Activated CD4-positive, alpha-beta T cell treated with anti-CD3 and anti-CD28 coated beads for 36 hours (primary cell): ENCODE measurements at regions not wholly inside any gene's neighbourhood (a gene's known extent, or its start where the extent isn't known, plus 50 kb on each side); places are given as distances from the start of the nearest gene placed in this dataset.

Experiments
- ATAC-seq: fragments of 200-7000 bp; cut with Tn5 transposase; one replicate; pipeline ENCODE4 v1.10.0; 2021; ENCODE audit warnings: mild to moderate bottlenecking, moderate library complexity
- CTCF ChIA-PET: fragments of 350-600 bp; sonication (Branson Sonifier 250); formaldehyde crosslinking; loops from one replicate; lab custom pipeline; 2021; ENCODE audit warnings: antibody characterized with exemption; lab: Charles Lee
- POLR2A ChIA-PET: fragments of 350-600 bp; sonication (Branson Sonifier 250); formaldehyde crosslinking; loops from one replicate; lab custom pipeline; 2021; ENCODE audit warnings: antibody characterized with exemption, inconsistent platforms; lab: Charles Lee
- DNase-seq: peaks from one replicate; pipeline ENCODE4 v3.0.0-alpha.2; 2020
- H3K27ac Mint-ChIP-seq: one replicate; pipeline ENCODE4 v1.8.0; 2021; ENCODE audit warnings: mixed read lengths
- H3K27me3 Mint-ChIP-seq: one replicate; pipeline ENCODE4 v1.8.0; 2021; ENCODE audit warnings: mixed read lengths
- H3K36me3 Mint-ChIP-seq: one replicate; pipeline ENCODE4 v1.8.0; 2021; ENCODE audit warnings: low read depth, mixed read lengths
- H3K4me1 Mint-ChIP-seq: one replicate; pipeline ENCODE4 v1.8.0; 2021; ENCODE audit warnings: mixed read lengths
- H3K4me3 Mint-ChIP-seq: one replicate; pipeline ENCODE4 v1.8.0; 2021; ENCODE audit warnings: mild to moderate bottlenecking, moderate library complexity, mixed read lengths
- H3K9me3 Mint-ChIP-seq: one replicate; pipeline ENCODE4 v1.8.0; 2021; ENCODE audit warnings: low read depth, mixed read lengths
- intact Hi-C, 2 experiments: fragments of 100-400 bp; cut with DNase I in 1 of 2; cut with micrococcal nuclease in 1 of 2; formaldehyde crosslinking; loops; one replicate each; pipeline versions ENCODE4 v1.14.2 to v1.15.1; 2022 to 2024; cut with DNase I, micrococcal nuclease

- DNase-seq (no peak), ATAC-seq (no peak)
- Mint-ChIP-seq H3K4me3 (no peak overlapping the region), H3K27me3 (peaks cover 12% of the 10 kb centered on the region), H3K36me3 (no peaks in the 10 kb centered on the region), H3K27ac (no peak overlapping the region), H3K4me1 (peaks cover 3% of the 10 kb centered on the region), H3K9me3 (no peaks in the 10 kb centered on the region)
- POLR2A ChIA-PET, result no interaction called here
- CTCF ChIA-PET, result interaction anchor here (1.2 to 1.4 kb wide), 2 partner anchors 38 to 45 kb away, joined by 3 read pairs; no protein-coding TSS in a partner anchor
- intact Hi-C loops, result no loop called here
Measured at GRCh38 chr1:60894130-60894529, 188.2 kb upstream of the NFIA start.

GRCh38 chr1:60893136-60893930, 189.0 kb upstream of the NFIA start:
- ATAC-seq, result no peak
- Mint-ChIP-seq H3K9me3 (no peaks in the 10 kb centered on the region), H3K4me3 (no peak overlapping the region)

GRCh38 chr1:60891765-60892164, 190.6 kb upstream of the NFIA start:
- Mint-ChIP-seq H3K9me3 (no peaks in the 10 kb centered on the region), H3K36me3 (no peaks in the 10 kb centered on the region), H3K27ac (no peak overlapping the region), H3K27me3 (peaks cover 9% of the 10 kb centered on the region), H3K4me1 (no peaks in the 10 kb centered on the region), H3K4me3 (no peak overlapping the region)
- intact Hi-C loops, result no loop called here
- POLR2A ChIA-PET, result no interaction called here
- DNase-seq (no peak), ATAC-seq (no peak)
- CTCF ChIA-PET, result interaction anchor here (1.0 kb wide), 1 partner anchor 42 kb away, joined by 3 read pairs; no protein-coding TSS in a partner anchor

More at GRCh38 chr1:60893136-60893930, 189.0 kb upstream of the NFIA start:
- ChIA-PET CTCF (interaction anchor here (1.2 kb wide), 1 partner anchor 44 kb away, joined by 3 read pairs; no protein-coding TSS in a partner anchor), POLR2A (no interaction called here)
- no peaks in the 10 kb centered on the region for H3K36me3 Mint-ChIP-seq
- no peak overlapping the region for H3K27ac Mint-ChIP-seq
- H3K4me1 Mint-ChIP-seq, result peaks cover 1% of the 10 kb centered on the region
- DNase-seq, result no peak
- intact Hi-C loops, result no loop called here
- H3K27me3 Mint-ChIP-seq, result peaks cover 11% of the 10 kb centered on the region

- H3K36me3 Mint-ChIP-seq, result no peaks in the 10 kb centered on the region
- H3K4me1 Mint-ChIP-seq, result no peaks in the 10 kb centered on the region
- no peak overlapping the region for H3K27ac Mint-ChIP-seq
- H3K4me3 Mint-ChIP-seq, result no peak overlapping the region
- no peaks in the 10 kb centered on the region for H3K9me3 Mint-ChIP-seq
- POLR2A ChIA-PET, result no interaction called here
- intact Hi-C loops, result no loop called here
- H3K27me3 Mint-ChIP-seq, result peaks cover 9% of the 10 kb centered on the region
- DNase-seq, result no peak
- no peak for ATAC-seq
- CTCF ChIA-PET, result interaction anchor here (0.7 to 1.3 kb wide), 2 partner anchors 14 to 32 kb away, joined by 3 read pairs; no protein-coding TSS in a partner anchor
Measured at GRCh38 chr1:60891281-60891680, 191.1 kb upstream of the NFIA start.

GRCh38 chr1:60890664-60891063, 191.7 kb upstream of the NFIA start:
- intact Hi-C loops, result no loop called here
- CTCF ChIA-PET, result interaction anchor here (0.7 to 1.3 kb wide), 2 partner anchors 14 to 31 kb away, joined by 3 read pairs; no protein-coding TSS in a partner anchor
- H3K4me1 Mint-ChIP-seq, result no peaks in the 10 kb centered on the region
- H3K4me3 Mint-ChIP-seq, result no peak overlapping the region
- H3K27me3 Mint-ChIP-seq, result peaks cover 5% of the 10 kb centered on the region
- no peak for DNase-seq
- H3K27ac Mint-ChIP-seq, result no peak overlapping the region
- no peaks in the 10 kb centered on the region for H3K9me3 Mint-ChIP-seq
- ATAC-seq, result no peak
- POLR2A ChIA-PET, result interaction anchor here (0.6 kb wide), 1 partner anchor 1059 kb away, joined by 3 read pairs; no protein-coding TSS in a partner anchor
- H3K36me3 Mint-ChIP-seq, result no peaks in the 10 kb centered on the region

- peaks cover 7% of the 10 kb centered on the region for H3K27me3 Mint-ChIP-seq
Measured at GRCh38 chr1:60889709-60890108, 192.7 kb upstream of the NFIA start.

GRCh38 chr1:60888126-60888525, 194.2 kb upstream of the NFIA start:
- ChIA-PET POLR2A (no interaction called here), CTCF (interaction anchor here (1.3 kb wide), 1 partner anchor 21 kb away, joined by 3 read pairs; no protein-coding TSS in a partner anchor)
- intact Hi-C loops, result no loop called here
- no peak for ATAC-seq
- no peak overlapping the region for H3K4me3 Mint-ChIP-seq
- H3K9me3 Mint-ChIP-seq, result no peaks in the 10 kb centered on the region
- H3K36me3 Mint-ChIP-seq, result no peaks in the 10 kb centered on the region
- H3K27ac Mint-ChIP-seq, result no peak overlapping the region
- DNase-seq, result no peak
- no peaks in the 10 kb centered on the region for H3K4me1 Mint-ChIP-seq
- peaks cover 7% of the 10 kb centered on the region for H3K27me3 Mint-ChIP-seq

More at GRCh38 chr1:60889709-60890108, 192.7 kb upstream of the NFIA start:
- ChIA-PET POLR2A (no interaction called here), CTCF (no interaction called here)
- no peak for DNase-seq
- Mint-ChIP-seq H3K4me1 (no peaks in the 10 kb centered on the region), H3K9me3 (no peaks in the 10 kb centered on the region), H3K36me3 (no peaks in the 10 kb centered on the region), H3K27ac (no peak overlapping the region), H3K4me3 (no peak overlapping the region)
- no peak for ATAC-seq
- intact Hi-C loops, result no loop called here

- no peaks in the 10 kb centered on the region for H3K36me3 Mint-ChIP-seq
- intact Hi-C loops, result no loop called here
Measured at GRCh38 chr1:60886793-60887331, 195.5 kb upstream of the NFIA start.

GRCh38 chr1:60886090-60886489, 196.3 kb upstream of the NFIA start:
- intact Hi-C loops, result no loop called here
- ChIA-PET CTCF (no interaction called here), POLR2A (no interaction called here)
- DNase-seq (no peak), ATAC-seq (no peak)
- Mint-ChIP-seq H3K27me3 (peaks cover 9% of the 10 kb centered on the region), H3K4me1 (no peaks in the 10 kb centered on the region), H3K9me3 (no peaks in the 10 kb centered on the region), H3K36me3 (no peaks in the 10 kb centered on the region), H3K27ac (no peak overlapping the region), H3K4me3 (no peak overlapping the region)

More at GRCh38 chr1:60886793-60887331, 195.5 kb upstream of the NFIA start:
- CTCF ChIA-PET, result interaction anchor here (0.6 to 1.3 kb wide), 2 partner anchors 20 to 966 kb away, joined by 3 read pairs; no protein-coding TSS in a partner anchor
- no peak for DNase-seq
- POLR2A ChIA-PET, result no interaction called here
- no peak overlapping the region for H3K27ac Mint-ChIP-seq
- H3K4me1 Mint-ChIP-seq, result no peaks in the 10 kb centered on the region
- H3K9me3 Mint-ChIP-seq, result no peaks in the 10 kb centered on the region
- peaks cover 7% of the 10 kb centered on the region for H3K27me3 Mint-ChIP-seq
- no peak for ATAC-seq
- H3K4me3 Mint-ChIP-seq, result no peak overlapping the region

GRCh38 chr1:60880202-60880601, 202.2 kb upstream of the NFIA start:
- no peak for ATAC-seq
- Mint-ChIP-seq H3K9me3 (no peaks in the 10 kb centered on the region), H3K36me3 (no peaks in the 10 kb centered on the region), H3K27ac (no peak overlapping the region), H3K4me1 (no peaks in the 10 kb centered on the region), H3K27me3 (peaks cover 13% of the 10 kb centered on the region), H3K4me3 (no peak overlapping the region)
- intact Hi-C loops, result no loop called here
- CTCF ChIA-PET, result no interaction called here
- POLR2A ChIA-PET, result no interaction called here
- DNase-seq, result no peak

GRCh38 chr1:60878323-60878722, 204.0 kb upstream of the NFIA start:
- H3K9me3 Mint-ChIP-seq, result no peaks in the 10 kb centered on the region
- no peak overlapping the region for H3K27ac Mint-ChIP-seq
- H3K4me1 Mint-ChIP-seq, result peaks cover 7% of the 10 kb centered on the region
- ChIA-PET CTCF (no interaction called here), POLR2A (no interaction called here)
- ATAC-seq (no peak), DNase-seq (no peak)
- peaks cover 13% of the 10 kb centered on the region for H3K27me3 Mint-ChIP-seq
- intact Hi-C loops, result no loop called here
- no peaks in the 10 kb centered on the region for H3K36me3 Mint-ChIP-seq
- H3K4me3 Mint-ChIP-seq, result no peak overlapping the region
